ENCODE measurements at regions not wholly inside any gene's neighbourhood (a gene's known extent, or its start where the extent isn't known, plus 50 kb on each side); places are given as distances from the start of the nearest gene placed in this dataset.
A peak's percentile ranks its signal among the peaks of the same experiment; 100 is the strongest.

DNA sequence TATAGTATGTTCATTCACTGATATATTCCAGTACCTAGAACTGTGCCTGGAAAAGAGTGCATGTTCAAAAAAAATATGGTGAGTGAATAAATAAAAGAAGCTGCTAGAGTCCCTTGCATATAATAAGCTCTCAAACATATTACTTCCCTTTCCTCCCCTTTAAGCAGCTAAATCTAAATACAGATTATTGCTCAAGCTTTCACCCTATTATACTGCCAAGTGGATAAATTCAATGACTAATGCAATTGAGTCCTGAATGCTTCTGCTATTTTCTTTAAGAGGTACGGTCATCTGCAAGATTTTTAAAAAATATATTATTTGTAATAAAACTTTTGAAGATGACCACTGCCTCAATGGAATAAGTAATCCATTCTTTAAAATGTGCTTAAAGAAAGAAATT lies 248.4 kb downstream of the PLK2 start:
- no peak for DNase-seq (ENCODE audit: extremely low read depth, low read depth)

- no peak for DNase-seq (ENCODE audit: extremely low read depth, low read depth)
Observed at GRCh38 chr5:58208674-58209073, 251.2 kb downstream of the PLK2 start.

- DNase-seq (ENCODE audit: extremely low read depth, low read depth), result no peak
Observed at GRCh38 chr5:58207076-58207475, 252.8 kb downstream of the PLK2 start.

GRCh38 chr5:58204966-58205365 lies 254.9 kb downstream of the PLK2 start:
- DNase-seq (ENCODE audit: extremely low read depth, low read depth), result no peak

- no peak for DNase-seq (ENCODE audit: extremely low read depth, low read depth)
Observed at GRCh38 chr5:58202941-58203444, 256.9 kb downstream of the PLK2 start.

GRCh38 chr5:58201922-58202648 lies 257.8 kb downstream of the PLK2 start:
- no peak for DNase-seq (ENCODE audit: extremely low read depth, low read depth)

- DNase-seq (ENCODE audit: extremely low read depth, low read depth), result no peak
Observed at GRCh38 chr5:58200451-58200850, 259.4 kb downstream of the PLK2 start.

DNA sequence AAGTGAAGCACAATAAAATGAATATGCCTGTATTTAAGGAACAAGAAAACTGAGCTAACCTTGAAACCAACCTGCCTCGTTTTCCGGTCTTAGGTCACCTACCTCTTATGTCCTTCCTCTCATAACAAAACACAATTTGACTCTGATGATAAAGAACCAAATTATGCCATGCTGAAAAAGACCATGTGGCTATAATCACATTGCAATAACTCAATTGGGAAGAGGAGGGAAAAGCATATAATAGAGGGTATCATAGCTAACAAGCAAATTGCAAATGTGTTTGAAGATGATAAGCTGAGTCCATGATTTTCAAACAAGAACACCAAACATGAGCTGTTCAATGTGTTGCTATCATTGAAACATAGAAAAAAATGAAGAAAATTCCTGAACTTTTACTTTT lies 260.8 kb downstream of the PLK2 start:
- no peak for DNase-seq (ENCODE audit: extremely low read depth, low read depth)

- DNase-seq (ENCODE audit: extremely low read depth, low read depth), result no peak
Observed at GRCh38 chr5:58198330-58198729, 261.6 kb downstream of the PLK2 start.

- no peak for DNase-seq (ENCODE audit: extremely low read depth, low read depth)
Observed at GRCh38 chr5:58197875-58198274, 262.0 kb downstream of the PLK2 start.

DNA sequence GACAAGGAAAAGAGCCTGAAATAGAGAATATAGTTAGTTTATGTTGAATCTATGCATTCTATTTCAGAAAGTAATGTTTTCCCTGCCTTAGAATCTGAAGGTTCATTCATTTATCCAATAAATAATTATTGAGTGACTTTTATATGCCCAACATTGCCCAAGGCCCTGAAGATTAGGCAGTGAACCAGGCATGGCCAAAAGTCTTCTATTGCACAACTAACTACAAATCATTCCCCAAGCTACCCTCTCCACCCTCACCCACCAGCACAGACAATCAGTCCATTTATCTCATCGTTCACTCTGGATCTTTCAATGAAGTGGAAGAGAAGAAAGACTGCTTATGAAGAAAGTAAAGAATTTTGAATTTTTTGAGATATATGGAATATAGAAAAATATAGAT lies 268.4 kb downstream of the PLK2 start:
- DNase-seq (ENCODE audit: extremely low read depth, low read depth), result no peak

DNA sequence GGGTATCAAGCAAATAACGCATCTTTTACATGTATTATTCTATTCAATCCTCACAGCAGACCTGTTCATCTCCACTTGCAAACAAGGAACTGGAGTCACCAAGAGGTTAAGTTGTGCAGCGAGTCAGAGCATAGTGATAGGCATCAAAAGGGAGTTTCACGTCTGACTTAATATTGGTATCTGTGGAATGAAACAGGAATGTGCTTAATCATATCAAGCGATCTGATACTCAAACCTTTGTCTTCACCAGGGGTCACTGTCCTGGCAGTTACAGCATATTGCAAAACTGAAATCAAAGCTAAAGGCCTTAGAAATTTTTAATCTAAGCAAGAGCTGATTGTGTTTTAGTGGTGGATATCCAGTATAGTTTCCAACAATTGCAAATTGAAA lies 271.6 kb downstream of the PLK2 start:
- DNase-seq (ENCODE audit: extremely low read depth, low read depth), result peak; percentile 95

GRCh38 chr5:58187432-58188261 lies 272.2 kb downstream of the PLK2 start:
- no peak for DNase-seq (ENCODE audit: extremely low read depth, low read depth)

GRCh38 chr5:58185801-58186200 lies 274.1 kb downstream of the PLK2 start:
- DNase-seq (ENCODE audit: extremely low read depth, low read depth), result no peak

GRCh38 chr5:58185397-58185796 lies 274.5 kb downstream of the PLK2 start:
- no peak for DNase-seq (ENCODE audit: extremely low read depth, low read depth)

- DNase-seq (ENCODE audit: extremely low read depth, low read depth), result no peak
Observed at GRCh38 chr5:58184910-58185309, 275.0 kb downstream of the PLK2 start.

DNA sequence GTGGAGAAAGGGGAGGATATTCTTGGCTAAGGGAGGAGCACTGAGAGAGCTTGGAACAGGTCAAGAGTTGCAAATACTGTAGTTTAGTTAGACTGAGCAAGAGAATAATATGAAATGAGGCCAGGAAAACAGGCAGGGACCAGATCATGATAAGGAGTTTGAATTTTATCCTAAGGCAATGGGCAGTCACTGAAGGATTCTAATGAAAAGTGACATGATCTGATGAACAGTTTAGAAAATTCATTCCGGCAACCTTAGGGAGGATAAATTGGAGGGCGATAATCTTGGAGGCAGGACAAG lies 276.1 kb downstream of the PLK2 start:
- DNase-seq (ENCODE audit: extremely low read depth, low read depth), result no peak

DNA sequence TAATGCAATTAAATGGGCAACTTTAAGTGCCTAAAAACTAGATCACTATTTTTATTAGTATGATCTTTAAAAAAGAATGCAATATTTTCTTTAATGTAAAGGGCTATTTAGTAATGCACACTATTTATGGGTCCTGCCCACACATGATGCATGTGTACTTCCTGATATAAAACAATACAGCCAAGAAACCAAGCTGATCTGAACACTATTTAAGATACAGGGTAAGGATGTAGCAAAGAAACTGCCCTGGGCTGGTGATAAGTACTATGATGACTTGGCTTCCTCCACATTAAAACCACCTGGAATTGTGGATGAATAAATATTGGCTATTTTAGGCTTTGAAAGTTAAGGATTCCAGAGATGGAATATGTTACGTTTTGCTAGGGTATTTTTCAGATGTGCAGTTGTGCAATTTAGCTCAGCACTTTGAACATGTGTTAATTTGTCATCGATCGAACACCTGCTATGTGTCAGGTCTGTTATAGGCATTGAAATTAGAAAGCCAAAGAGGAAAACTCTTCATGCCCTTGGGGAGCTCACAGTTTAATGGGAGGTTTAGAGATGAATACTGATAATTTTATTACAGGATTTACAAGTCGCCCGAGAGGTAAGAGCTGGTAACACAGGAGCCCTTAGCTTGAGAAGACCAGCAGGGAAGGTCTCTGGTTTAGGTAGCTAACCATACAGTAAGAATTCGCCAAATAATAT lies 276.7 kb downstream of the PLK2 start:
- DNase-seq (ENCODE audit: extremely low read depth, low read depth), result no peak

- DNase-seq (ENCODE audit: extremely low read depth, low read depth), result no peak
Observed at GRCh38 chr5:58182287-58182841, 277.5 kb downstream of the PLK2 start.

GRCh38 chr5:58181578-58182286 lies 278.2 kb downstream of the PLK2 start:
- DNase-seq (ENCODE audit: extremely low read depth, low read depth), result no peak

GRCh38 chr5:58172946-58173345 lies 286.9 kb downstream of the PLK2 start:
- DNase-seq (ENCODE audit: extremely low read depth, low read depth), result no peak
